ENCODE measurements at regions not wholly inside any gene's neighbourhood (a gene's known extent, or its start where the extent isn't known, plus 50 kb on each side); places are given as distances from the start of the nearest gene placed in this dataset.
"Not testable (repeated sequence)": the region's sequence is repeated elsewhere in the genome, so short reads cannot be mapped to it uniquely, and the experiment has no call there.

- DNase-seq = peak; percentile 27
- no peaks in the 10 kb centered on the region for H3K9me3 Mint-ChIP-seq
- H3K27me3 Mint-ChIP-seq (ENCODE audit: insufficient read depth) = no peaks in the 10 kb centered on the region
- TF ChIP-seq CTCF (IDR thresholded peaks at IDR 0.05) = no peak
- H3K4me3 Mint-ChIP-seq = no peak overlapping the region
- H3K4me1 Mint-ChIP-seq (ENCODE audit: low read depth) = peaks cover 46% of the 10 kb centered on the region
- peak overlapping the region; percentile 10; the same call in 1 of the 2 replicates for H3K27ac Mint-ChIP-seq
- H3K36me3 Mint-ChIP-seq (ENCODE audit: low read depth) = 0 out of 2 replicates have a peak, but pooled peaks cover 8% of the 10 kb centered on the region
These were observed 559.0 kb upstream of the RGMB start for GRCh38 chr5:98214240-98215051.

GRCh38 chr5:98217138-98217537 lies 556.3 kb upstream of the RGMB start:
- no peak for TF ChIP-seq CTCF (IDR thresholded peaks at IDR 0.05)
- no peaks in the 10 kb centered on the region for H3K9me3 Mint-ChIP-seq
- 0 out of 2 replicates have a peak, but pooled peaks cover 5% of the 10 kb centered on the region for H3K36me3 Mint-ChIP-seq (ENCODE audit: low read depth)
- H3K4me1 Mint-ChIP-seq (ENCODE audit: low read depth) = peaks cover 43% of the 10 kb centered on the region
- no peaks in the 10 kb centered on the region for H3K27me3 Mint-ChIP-seq (ENCODE audit: insufficient read depth)
- no peak overlapping the region for H3K27ac Mint-ChIP-seq
- DNase-seq = no peak
- H3K4me3 Mint-ChIP-seq = no peak overlapping the region

- no peak for TF ChIP-seq CTCF (IDR thresholded peaks at IDR 0.05)
- peaks cover 36% of the 10 kb centered on the region for H3K4me1 Mint-ChIP-seq (ENCODE audit: low read depth)
- peaks cover 16% of the 10 kb centered on the region for H3K36me3 Mint-ChIP-seq (ENCODE audit: low read depth)
- H3K27me3 Mint-ChIP-seq (ENCODE audit: insufficient read depth) = no peaks in the 10 kb centered on the region
- no peak overlapping the region for H3K27ac Mint-ChIP-seq
- no peak for DNase-seq
- peaks cover 6% of the 10 kb centered on the region; the same call in 1 of the 2 replicates for H3K9me3 Mint-ChIP-seq
- no peak overlapping the region for H3K4me3 Mint-ChIP-seq
These were observed 554.6 kb upstream of the RGMB start for GRCh38 chr5:98218838-98219237.

GRCh38 chr5:98227489-98227888 lies 546.0 kb upstream of the RGMB start:
- Mint-ChIP-seq H3K27me3 (ENCODE audit: insufficient read depth) (peaks cover 4% of the 10 kb centered on the region), H3K4me3 (no peak overlapping the region), H3K9me3 (peaks cover 33% of the 10 kb centered on the region), H3K4me1 (ENCODE audit: low read depth) (no peaks in the 10 kb centered on the region), H3K36me3 (ENCODE audit: low read depth) (peaks cover 44% of the 10 kb centered on the region), H3K27ac (no peak overlapping the region)
- no peak for TF ChIP-seq CTCF (IDR thresholded peaks at IDR 0.05)
- no peak for DNase-seq

GRCh38 chr5:98231089-98231488 lies 542.4 kb upstream of the RGMB start:
- Mint-ChIP-seq H3K27ac (no peak overlapping the region), H3K36me3 (ENCODE audit: low read depth) (peaks cover 42% of the 10 kb centered on the region), H3K9me3 (peaks cover 41% of the 10 kb centered on the region), H3K4me3 (no peak overlapping the region), H3K4me1 (ENCODE audit: low read depth) (no peaks in the 10 kb centered on the region), H3K27me3 (ENCODE audit: insufficient read depth) (peaks cover 4% of the 10 kb centered on the region)
- no peak for DNase-seq
- TF ChIP-seq CTCF (IDR thresholded peaks at IDR 0.05) = no peak

GRCh38 chr5:98237794-98238193 lies 535.7 kb upstream of the RGMB start:
- peaks cover 38% of the 10 kb centered on the region for H3K9me3 Mint-ChIP-seq
- not testable (repeated sequence) for H3K4me3 Mint-ChIP-seq; H3K27me3 Mint-ChIP-seq (ENCODE audit: insufficient read depth); H3K4me1 Mint-ChIP-seq (ENCODE audit: low read depth); H3K27ac Mint-ChIP-seq; DNase-seq
- peaks cover 51% of the 10 kb centered on the region for H3K36me3 Mint-ChIP-seq (ENCODE audit: low read depth)

Data from HFFc6 (cell line).